ENCODE measurements at regions not wholly inside any gene's neighbourhood (a gene's known extent, or its start where the extent isn't known, plus 50 kb on each side); places are given as distances from the start of the nearest gene placed in this dataset.

- Histone ChIP-seq H4K20me1 (replicated peaks in 1 of 2; ENCODE audit: control insufficient read depth in 1 of 2, insufficient read depth in 2 of 2, low read length in 2 of 2) (no peaks in the 10 kb centered on the region), H3K56ac (replicated peaks; ENCODE audit: insufficient read length, low read depth, low read length) (no peak overlapping the region), H3K27ac (ENCODE audit: low read depth, low read length) (no peak overlapping the region), H3K4me3 (ENCODE audit: extremely low read depth in 1 of 4, insufficient read depth in 2 of 4, low read depth in 3 of 4, low read length in 4 of 4) (no peak overlapping the region), H2BK15ac (ENCODE audit: low read length) (no peak overlapping the region), H3K27me3 (replicated peaks in 1 of 4; ENCODE audit: control insufficient read depth in 3 of 4, extremely low read depth in 1 of 4, insufficient read depth in 3 of 4, low read length in 3 of 4) (no peaks in the 10 kb centered on the region), H3K4ac (replicated peaks; ENCODE audit: insufficient read length, low read depth, low read length) (no peak overlapping the region), H2BK120ac (replicated peaks; ENCODE audit: low read depth, low read length) (no peak overlapping the region), H3K4me2 (ENCODE audit: insufficient read depth in 1 of 2, low read depth in 2 of 2, low read length in 2 of 2) (no peak overlapping the region), H3K4me1 (replicated peaks in 1 of 4; ENCODE audit: control insufficient read depth in 3 of 4, insufficient read depth in 4 of 4, low read length in 3 of 4) (peaks cover 0 to 3% (median 1%) of the 10 kb centered on the region in 4 experiments; a peak in 4 of 7 replicates), H2BK12ac (ENCODE audit: low read depth, low read length) (no peak overlapping the region), H3K9ac (replicated peaks in 1 of 4; ENCODE audit: extremely low read depth in 1 of 4, low read depth in 3 of 4, low read length in 3 of 4) (no peak overlapping the region), H3K23me2 (ENCODE audit: low read depth, low read length) (no peaks in the 10 kb centered on the region), H3K36me3 (ENCODE audit: control insufficient read depth in 2 of 4, insufficient read depth in 4 of 4, low read length in 3 of 4) (no peaks in the 10 kb centered on the region), H3K14ac (ENCODE audit: insufficient read length) (no peak overlapping the region), H3K18ac (ENCODE audit: extremely low read depth, low read length) (no peak overlapping the region), H3K9me3 (ENCODE audit: insufficient read depth in 2 of 2, low read depth in 1 of 2, low read length in 1 of 2) (no peaks in the 10 kb centered on the region), H3K79me1 (ENCODE audit: low read depth, low read length) (no peaks in the 10 kb centered on the region), H2AK5ac (ENCODE audit: low read depth, low read length) (no peak overlapping the region), H4K8ac (ENCODE audit: extremely low read depth, insufficient read depth, low read length) (no peak overlapping the region), H2BK5ac (ENCODE audit: low read depth, low read length) (no peak overlapping the region), H4K91ac (replicated peaks; ENCODE audit: insufficient read length, low read length) (no peak overlapping the region), H3K23ac (ENCODE audit: insufficient read length) (no peak overlapping the region), H2BK20ac (ENCODE audit: low read length) (no peak overlapping the region), H2AFZ (ENCODE audit: low read length) (no peak overlapping the region), H4K5ac (ENCODE audit: insufficient read length, low read depth, low read length) (no peak overlapping the region), H3K79me2 (ENCODE audit: control insufficient read depth in 1 of 2, insufficient read depth in 2 of 2, low read length in 2 of 2) (no peaks in the 10 kb centered on the region)
- DNase-seq (ENCODE audit: low read depth in 1 of 2, low spot score in 2 of 2), result no peak
- CTCF ChIA-PET (ENCODE audit: partially characterized antibody), result no interaction called here
- WGBS, 2 experiments (ENCODE audit: extremely low coverage in 1 of 2, insufficient coverage in 1 of 2, insufficient read length in 1 of 2, insufficient replicate concordance in 2 of 2, low coverage in 1 of 2, low lambda C conversion rate in 2 of 2, missing lambda C conversion rate in 1 of 2), result 100% methylated on average over 2 of the region's 2 CpGs; no CpG with 5 or more reads in 1 of the 2 experiments
- POLR2A ChIA-PET (ENCODE audit: partially characterized antibody), result no interaction called here
- FAIRE-seq, result no peak
- TF ChIP-seq TBP (IDR thresholded peaks at IDR 0.05; ENCODE audit: low read depth, low read length), result no peak
- no peak for TF ChIP-seq CHD1 (IDR thresholded peaks at IDR 0.05; ENCODE audit: low read depth, low read length)
- TF ChIP-seq SAP30 (IDR thresholded peaks at IDR 0.05; ENCODE audit: insufficient read depth, insufficient replicate concordance, low read length), result no peak
- TF ChIP-seq CTBP2 (IDR thresholded peaks at IDR 0.05; ENCODE audit: borderline replicate concordance, insufficient read depth, insufficient read length, low read length), result no peak
- TF ChIP-seq ATF2 (IDR thresholded peaks at IDR 0.05; ENCODE audit: low read length), result no peak
- TF ChIP-seq KDM4A (IDR thresholded peaks at IDR 0.05; ENCODE audit: low read depth, low read length, severe bottlenecking), result no peak
- TF ChIP-seq EZH2 (IDR thresholded peaks at IDR 0.05; ENCODE audit: low read depth, low read length, severe bottlenecking), result no peak
- TF ChIP-seq EP300 (IDR thresholded peaks at IDR 0.05; ENCODE audit: borderline replicate concordance in 1 of 2, low read depth in 2 of 2, low read length in 2 of 2), result no peak
- TF ChIP-seq POLR2A (IDR thresholded peaks at IDR 0.05; ENCODE audit: control extremely low read depth in 1 of 2, low read depth in 2 of 2, low read length in 2 of 2), result no peak
- no peak for TF ChIP-seq RFX5 (IDR thresholded peaks at IDR 0.05; ENCODE audit: borderline replicate concordance, low read depth, low read length)
- no peak for TF ChIP-seq RBBP5 (IDR thresholded peaks at IDR 0.05; ENCODE audit: borderline replicate concordance, low read depth, low read length)
- TF ChIP-seq CHD2 (IDR thresholded peaks at IDR 0.05; ENCODE audit: low read length), result no peak
- TF ChIP-seq KDM5A (IDR thresholded peaks at IDR 0.05; ENCODE audit: low read length), result no peak
These were observed 125.7 kb upstream of the PHACTR1 start for GRCh38 chr6:12590901-12591300.

All from H1 (cell line).